ENCODE measurements at regions not wholly inside any gene's neighbourhood (a gene's known extent, or its start where the extent isn't known, plus 50 kb on each side); places are given as distances from the start of the nearest gene placed in this dataset.

DNA sequence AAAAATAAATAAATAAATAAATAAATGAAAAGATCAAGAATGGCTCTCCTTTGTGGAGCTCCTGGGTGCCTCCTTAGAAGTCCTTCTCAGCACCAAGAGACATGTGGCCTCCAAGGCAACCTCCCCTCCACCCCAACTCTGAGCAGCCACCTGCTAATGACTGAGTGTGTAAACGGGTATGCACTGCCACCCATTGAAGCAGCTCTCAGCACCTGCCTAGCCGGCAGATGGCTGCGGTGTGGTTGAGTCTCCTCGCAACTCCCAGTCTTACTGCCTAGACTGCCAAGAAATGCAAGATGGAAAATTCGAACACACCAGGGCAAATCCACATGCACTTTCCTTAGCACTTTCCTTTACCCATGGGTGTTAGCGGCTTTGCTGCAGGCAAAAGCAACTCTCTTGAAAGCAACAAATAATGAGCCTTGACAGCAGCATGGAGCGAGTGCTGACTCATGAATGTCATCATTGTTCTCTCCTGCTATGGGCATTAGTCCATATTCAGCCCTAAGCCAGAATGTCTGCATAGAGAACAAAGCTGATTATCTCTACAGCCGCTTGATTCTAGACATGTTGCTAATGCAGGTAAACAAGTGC lies 913.9 kb upstream of the AUTS2 start:
- no peak for DNase-seq
- no peak overlapping the region for H3K4me3 ChIP-seq (ENCODE audit: low read length in 3 of 3)
- H3K9ac ChIP-seq (ENCODE audit: low read length in 3 of 3): no peak overlapping the region
- no peak overlapping the region for H3K27ac ChIP-seq (ENCODE audit: low read depth in 2 of 2, low read length in 2 of 2)
- no peaks in the 10 kb centered on the region for H3K9me3 ChIP-seq (ENCODE audit: control insufficient read depth in 2 of 3, insufficient read depth in 1 of 3, low read length in 3 of 3)
- no peaks in the 10 kb centered on the region for H3K36me3 ChIP-seq (ENCODE audit: control insufficient read depth in 2 of 3, insufficient read depth in 3 of 3, low read length in 3 of 3)
- intact Hi-C loops (cut with DNase I): no loop called here
- H3K27me3 ChIP-seq (ENCODE audit: control insufficient read depth, insufficient read depth, low read length): no peaks in the 10 kb centered on the region
- TF ChIP-seq, protein P1, sequence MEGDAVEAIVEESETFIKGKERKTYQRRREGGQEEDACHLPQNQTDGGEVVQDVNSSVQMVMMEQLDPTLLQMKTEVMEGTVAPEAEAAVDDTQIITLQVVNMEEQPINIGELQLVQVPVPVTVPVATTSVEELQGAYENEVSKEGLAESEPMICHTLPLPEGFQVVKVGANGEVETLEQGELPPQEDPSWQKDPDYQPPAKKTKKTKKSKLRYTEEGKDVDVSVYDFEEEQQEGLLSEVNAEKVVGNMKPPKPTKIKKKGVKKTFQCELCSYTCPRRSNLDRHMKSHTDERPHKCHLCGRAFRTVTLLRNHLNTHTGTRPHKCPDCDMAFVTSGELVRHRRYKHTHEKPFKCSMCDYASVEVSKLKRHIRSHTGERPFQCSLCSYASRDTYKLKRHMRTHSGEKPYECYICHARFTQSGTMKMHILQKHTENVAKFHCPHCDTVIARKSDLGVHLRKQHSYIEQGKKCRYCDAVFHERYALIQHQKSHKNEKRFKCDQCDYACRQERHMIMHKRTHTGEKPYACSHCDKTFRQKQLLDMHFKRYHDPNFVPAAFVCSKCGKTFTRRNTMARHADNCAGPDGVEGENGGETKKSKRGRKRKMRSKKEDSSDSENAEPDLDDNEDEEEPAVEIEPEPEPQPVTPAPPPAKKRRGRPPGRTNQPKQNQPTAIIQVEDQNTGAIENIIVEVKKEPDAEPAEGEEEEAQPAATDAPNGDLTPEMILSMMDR (IDR thresholded peaks at IDR 0.05; ENCODE audit: borderline replicate concordance, extremely low read depth, insufficient read depth): no peak
- no peaks in the 10 kb centered on the region for H3K4me1 ChIP-seq (ENCODE audit: control insufficient read depth in 2 of 3, insufficient read depth in 2 of 3, low read depth in 1 of 3, low read length in 3 of 3)
- FAIRE-seq: no peak

DNA sequence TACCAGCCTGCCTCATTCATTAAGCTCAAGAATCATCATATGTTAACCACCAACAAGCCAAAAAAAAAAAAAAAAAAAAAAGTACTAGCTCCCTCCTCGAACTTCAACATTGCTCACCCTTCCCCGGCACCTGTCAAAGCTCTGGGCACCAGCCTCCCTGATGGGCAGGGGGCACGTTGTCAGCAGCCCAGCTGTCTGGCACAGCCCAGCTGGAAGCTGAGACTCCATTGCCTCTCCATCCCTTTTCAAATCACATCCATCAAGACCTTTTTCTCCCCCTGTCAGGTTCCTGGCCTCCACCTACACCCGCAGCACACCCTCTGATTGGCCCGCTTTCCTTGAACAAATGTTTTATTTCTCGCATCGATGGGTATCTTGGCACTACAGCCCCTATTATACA lies 913.3 kb upstream of the AUTS2 start:
- FAIRE-seq: no peak
- H3K27me3 ChIP-seq (ENCODE audit: control insufficient read depth, insufficient read depth, low read length): no peaks in the 10 kb centered on the region
- no peaks in the 10 kb centered on the region for H3K36me3 ChIP-seq (ENCODE audit: control insufficient read depth in 2 of 3, insufficient read depth in 3 of 3, low read length in 3 of 3)
- TF ChIP-seq, protein P1 (IDR thresholded peaks at IDR 0.05; ENCODE audit: borderline replicate concordance, extremely low read depth, insufficient read depth): no peak
- no peaks in the 10 kb centered on the region for H3K9me3 ChIP-seq (ENCODE audit: control insufficient read depth in 2 of 3, insufficient read depth in 1 of 3, low read length in 3 of 3)
- intact Hi-C loops (cut with DNase I): no loop called here
- no peak overlapping the region for H3K4me3 ChIP-seq (ENCODE audit: low read length in 3 of 3)
- H3K27ac ChIP-seq (ENCODE audit: low read depth in 2 of 2, low read length in 2 of 2): no peak overlapping the region
- no peaks in the 10 kb centered on the region for H3K4me1 ChIP-seq (ENCODE audit: control insufficient read depth in 2 of 3, insufficient read depth in 2 of 3, low read depth in 1 of 3, low read length in 3 of 3)
- no peak for DNase-seq
- H3K9ac ChIP-seq (ENCODE audit: low read length in 3 of 3): no peak overlapping the region

DNA sequence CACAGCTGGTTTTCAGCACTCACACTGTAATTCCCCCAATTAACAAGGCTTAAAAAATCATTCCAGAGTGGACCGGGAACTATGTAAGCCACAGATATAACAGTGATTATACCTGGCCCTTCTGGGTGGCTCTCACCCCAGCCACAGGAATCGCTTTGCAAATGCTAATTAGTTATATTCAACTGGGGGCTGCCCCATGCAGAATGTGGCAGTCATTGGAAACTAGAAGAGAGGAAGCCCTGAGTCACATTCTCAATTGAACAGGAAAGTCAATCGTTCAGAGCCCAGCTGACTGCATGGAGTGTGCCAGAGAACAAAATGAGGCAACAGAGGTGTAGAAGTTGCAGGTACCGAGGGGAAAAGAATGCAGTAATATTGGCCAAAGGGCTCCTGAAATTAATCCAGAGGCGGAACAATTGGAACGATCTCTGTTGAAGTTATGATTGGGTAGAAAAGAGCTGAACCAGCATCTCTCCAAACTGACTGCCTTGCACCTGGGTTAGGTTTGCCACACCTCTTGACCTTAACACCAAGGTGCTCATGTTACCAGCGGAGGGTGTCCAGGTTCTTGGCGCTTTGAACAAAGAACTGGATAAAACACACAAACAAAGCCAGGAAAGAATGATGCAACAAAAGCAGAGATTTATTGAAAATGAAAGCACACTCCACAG lies 909.7 kb upstream of the AUTS2 start:
- Histone ChIP-seq H3K27me3 (ENCODE audit: control insufficient read depth, insufficient read depth, low read length) (no peaks in the 10 kb centered on the region), H3K36me3 (ENCODE audit: control insufficient read depth in 2 of 3, insufficient read depth in 3 of 3, low read length in 3 of 3) (no peaks in the 10 kb centered on the region), H3K27ac (ENCODE audit: low read depth in 2 of 2, low read length in 2 of 2) (no peak overlapping the region), H3K4me1 (ENCODE audit: control insufficient read depth in 2 of 3, insufficient read depth in 2 of 3, low read depth in 1 of 3, low read length in 3 of 3) (no peaks in the 10 kb centered on the region), H3K9ac (ENCODE audit: low read length in 3 of 3) (no peak overlapping the region), H3K9me3 (ENCODE audit: control insufficient read depth in 2 of 3, insufficient read depth in 1 of 3, low read length in 3 of 3) (no peaks in the 10 kb centered on the region), H3K4me3 (ENCODE audit: low read length in 3 of 3) (no peak overlapping the region)
- no peak for FAIRE-seq
- no peak for DNase-seq
- intact Hi-C loops (cut with DNase I): no loop called here
- TF ChIP-seq, protein P1 (IDR thresholded peaks at IDR 0.05; ENCODE audit: borderline replicate concordance, extremely low read depth, insufficient read depth): no peak

All from kidney (tissue), 13 donors.